ENCODE measurements at regions not wholly inside any gene's neighbourhood (a gene's known extent, or its start where the extent isn't known, plus 50 kb on each side); places are given as distances from the start of the nearest gene placed in this dataset.

DNA sequence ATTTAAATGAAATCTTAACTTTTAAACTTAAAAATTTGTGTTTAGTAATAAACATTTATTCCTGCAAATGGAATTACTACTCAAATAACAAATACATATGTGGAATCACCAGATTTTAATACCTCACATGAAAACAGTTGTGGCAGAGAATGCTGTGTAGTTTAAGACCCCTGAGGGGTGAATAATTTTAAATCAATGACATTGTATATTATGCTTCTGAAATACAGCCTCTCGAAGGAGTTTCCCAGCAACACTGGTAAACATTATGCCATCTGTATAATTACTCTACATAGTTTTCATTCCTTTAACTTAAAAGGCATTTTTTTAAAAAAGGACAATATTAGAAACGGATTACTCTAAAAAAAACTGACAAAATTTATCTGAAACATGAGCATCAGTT, 2313.3 kb downstream of the ARAP2 start:
- no peak for TF ChIP-seq POLR2A (IDR thresholded peaks at IDR 0.05; ENCODE audit: low read length)
- TF ChIP-seq GATA1 (IDR thresholded peaks at IDR 0.05; ENCODE audit: low read depth, low read length): no peak
